ENCODE measurements at regions not wholly inside any gene's neighbourhood (a gene's known extent, or its start where the extent isn't known, plus 50 kb on each side); places are given as distances from the start of the nearest gene placed in this dataset.

- TF ChIP-seq CTCF (IDR thresholded peaks at IDR 0.05; ENCODE audit: control extremely low read depth, extremely low read depth): no peak
- Histone ChIP-seq H3K36me3 (ENCODE audit: control insufficient read depth in 4 of 4, insufficient read depth in 4 of 4, low read length in 4 of 4) (no peaks in the 10 kb centered on the region), H3K9me3 (ENCODE audit: control insufficient read depth in 4 of 4, insufficient read depth in 3 of 4, low read length in 3 of 4) (peaks cover 0 to 8% (median 6%) of the 10 kb centered on the region in 4 donors), H3K9ac (ENCODE audit: insufficient read depth in 1 of 2, low read length in 2 of 2) (no peak overlapping the region), H3K27ac (ENCODE audit: low read depth in 1 of 2, low read length in 1 of 2) (no peak overlapping the region), H3K27me3 (ENCODE audit: control insufficient read depth in 3 of 3, insufficient read depth in 3 of 3, low read length in 2 of 3) (no peaks in the 10 kb centered on the region), H3K4me3 (no peak overlapping the region), H3K4me1 (ENCODE audit: control insufficient read depth in 5 of 5, insufficient read depth in 5 of 5, low read length in 5 of 5) (peaks cover 0 to 6% (median 0%) of the 10 kb centered on the region in 5 donors)
- 88 to 89% methylated on average over 6 of the region's 6 CpGs for WGBS, 2 donors
- ATAC-seq (ENCODE audit: insufficient read depth, low FRiP score): no peak
- DNase-seq: no peak
Measured at GRCh38 chr12:127143020-127143419, 1124.0 kb upstream of the TMEM132C start.

DNA sequence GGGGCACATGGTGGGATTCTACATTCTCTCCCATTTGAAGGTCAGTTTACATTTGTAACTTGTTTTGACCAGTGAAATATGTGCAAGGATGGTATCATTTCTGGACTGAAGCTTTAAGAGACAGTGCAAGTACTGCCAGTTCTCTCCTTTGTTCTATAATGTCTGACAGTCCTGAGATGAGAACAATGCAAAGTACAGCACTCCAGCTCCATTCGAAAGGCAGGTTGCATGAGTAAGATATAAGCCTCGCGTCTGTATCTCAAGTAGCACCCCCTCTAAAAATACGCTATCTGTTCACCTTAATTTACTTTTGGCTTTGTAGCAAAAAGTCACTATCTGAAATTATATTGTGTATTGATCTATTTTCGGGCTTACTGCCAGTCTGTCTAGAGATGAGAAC lies 1122.2 kb upstream of the TMEM132C start:
- Histone ChIP-seq H3K27ac (ENCODE audit: low read depth in 1 of 2, low read length in 1 of 2) (no peak overlapping the region), H3K27me3 (ENCODE audit: control insufficient read depth in 3 of 3, insufficient read depth in 3 of 3, low read length in 2 of 3) (no peaks in the 10 kb centered on the region), H3K9me3 (ENCODE audit: control insufficient read depth in 4 of 4, insufficient read depth in 3 of 4, low read length in 3 of 4) (peaks cover 0 to 9% (median 4%) of the 10 kb centered on the region in 4 donors), H3K36me3 (ENCODE audit: control insufficient read depth in 4 of 4, insufficient read depth in 4 of 4, low read length in 4 of 4) (no peaks in the 10 kb centered on the region), H3K9ac (ENCODE audit: insufficient read depth in 1 of 2, low read length in 2 of 2) (no peak overlapping the region), H3K4me1 (ENCODE audit: control insufficient read depth in 5 of 5, insufficient read depth in 5 of 5, low read length in 5 of 5) (peaks cover 0 to 6% (median 0%) of the 10 kb centered on the region in 5 donors), H3K4me3 (no peak overlapping the region)
- 91 to 92% methylated on average over 5 of the region's 5 CpGs for WGBS, 2 donors
- ATAC-seq (ENCODE audit: insufficient read depth, low FRiP score) (no peak), DNase-seq (no peak)
- no peak for TF ChIP-seq CTCF (IDR thresholded peaks at IDR 0.05; ENCODE audit: control extremely low read depth, extremely low read depth)

DNA sequence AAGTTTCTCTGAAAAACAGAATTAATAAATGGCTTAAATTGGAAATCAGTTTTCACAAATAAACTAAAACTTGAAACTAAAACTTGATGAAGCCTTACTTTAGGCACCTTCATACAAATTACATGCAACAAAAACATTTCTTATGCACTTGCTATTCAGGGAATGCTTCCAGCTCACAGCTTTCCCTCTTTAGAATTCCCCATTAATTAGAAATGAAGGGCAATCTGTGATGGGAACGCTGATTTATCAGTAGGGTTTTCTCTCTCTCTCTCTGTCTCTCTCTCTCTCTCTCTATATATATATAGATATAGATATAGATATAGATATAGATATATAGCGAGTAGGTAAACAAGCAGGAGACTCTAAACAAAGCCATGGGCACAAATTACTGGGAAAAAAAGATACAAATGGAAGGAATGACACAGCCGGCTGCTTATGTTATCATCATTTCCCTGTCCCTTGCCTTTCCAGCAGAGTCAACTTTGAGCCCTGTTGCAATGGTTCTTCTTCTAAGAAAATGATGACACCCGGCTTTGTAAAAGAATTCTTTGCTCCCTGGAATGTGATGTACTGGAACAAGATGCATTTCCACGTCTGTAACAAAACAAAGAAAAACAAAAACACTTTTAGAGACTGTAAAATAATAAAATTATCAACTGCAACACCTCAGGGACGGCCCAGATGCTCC lies 1121.6 kb upstream of the TMEM132C start:
- ATAC-seq (ENCODE audit: insufficient read depth, low FRiP score): no peak
- H3K36me3 ChIP-seq (ENCODE audit: control insufficient read depth in 4 of 4, insufficient read depth in 4 of 4, low read length in 4 of 4): no peaks in the 10 kb centered on the region
- DNase-seq: no peak

More for the DNA sequence above, 1121.6 kb upstream of the TMEM132C start:
- H3K9me3 ChIP-seq (ENCODE audit: control insufficient read depth in 4 of 4, insufficient read depth in 3 of 4, low read length in 3 of 4): peaks cover 0 to 9% (median 4%) of the 10 kb centered on the region in 4 donors
- H3K4me3 ChIP-seq: peak overlapping the region; percentile 58
- no peaks in the 10 kb centered on the region for H3K27me3 ChIP-seq (ENCODE audit: control insufficient read depth in 3 of 3, insufficient read depth in 3 of 3, low read length in 2 of 3)
- H3K27ac ChIP-seq (ENCODE audit: low read depth in 1 of 2, low read length in 1 of 2): no peak overlapping the region
- 54 to 68% methylated on average over 6 of the region's 6 CpGs for WGBS, 2 donors
- TF ChIP-seq CTCF (IDR thresholded peaks at IDR 0.05; ENCODE audit: control extremely low read depth, extremely low read depth): no peak
- peaks cover 0 to 6% (median 0%) of the 10 kb centered on the region in 5 donors for H3K4me1 ChIP-seq (ENCODE audit: control insufficient read depth in 5 of 5, insufficient read depth in 5 of 5, low read length in 5 of 5)
- peak overlapping the region; percentile 19 to 55 for H3K9ac ChIP-seq (ENCODE audit: insufficient read depth in 1 of 2, low read length in 2 of 2)
